Right renal pelvis (tissue), 4 donors: ENCODE measurements at regions not wholly inside any gene's neighbourhood (a gene's known extent, or its start where the extent isn't known, plus 50 kb on each side); places are given as distances from the start of the nearest gene placed in this dataset.
"Not testable (repeated sequence)": the region's sequence is repeated elsewhere in the genome, so short reads cannot be mapped to it uniquely, and the experiment has no call there.

Experiments used
- DNase-seq, 4 donors: peaks; one replicate each; pipeline ENCODE4 v3.0.0-alpha.2; 2013; ENCODE audit warnings: low read depth in 4 of 4, low spot score in 3 of 4, missing footprints in 1 of 4

GRCh38 chr15:53844634-53845033 lies 85.2 kb upstream of the WDR72 start:
- DNase-seq = no peak

GRCh38 chr15:53843869-53844569 lies 84.6 kb upstream of the WDR72 start:
- DNase-seq = no peak

- DNase-seq = no peak
These were observed 83.7 kb upstream of the WDR72 start for GRCh38 chr15:53843166-53843565.

DNA sequence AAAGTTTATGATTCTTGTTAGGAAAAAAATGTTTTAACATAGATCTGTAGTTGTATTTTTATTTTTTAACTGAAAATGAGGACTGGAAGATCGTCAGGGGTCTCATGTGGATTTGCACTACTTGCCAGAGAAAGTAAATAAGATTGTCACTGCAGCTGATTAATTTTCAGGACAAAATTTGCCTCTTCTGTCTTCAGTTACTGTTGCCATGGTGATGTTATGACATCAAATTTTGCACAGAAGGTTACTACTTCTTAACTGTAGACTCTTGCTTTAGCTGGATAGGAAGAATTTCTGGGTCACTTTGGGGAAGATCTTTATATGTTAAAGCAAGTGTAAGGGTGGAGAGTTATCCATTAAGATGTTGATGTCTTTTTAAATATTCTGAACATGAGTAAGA lies 82.2 kb upstream of the WDR72 start:
- DNase-seq = no peak

GRCh38 chr15:53840681-53841080 lies 81.2 kb upstream of the WDR72 start:
- DNase-seq = no peak

- no peak for DNase-seq
These were observed 77.8 kb upstream of the WDR72 start for GRCh38 chr15:53837263-53837662.

GRCh38 chr15:53836618-53837017 lies 77.2 kb upstream of the WDR72 start:
- DNase-seq = no peak

DNA sequence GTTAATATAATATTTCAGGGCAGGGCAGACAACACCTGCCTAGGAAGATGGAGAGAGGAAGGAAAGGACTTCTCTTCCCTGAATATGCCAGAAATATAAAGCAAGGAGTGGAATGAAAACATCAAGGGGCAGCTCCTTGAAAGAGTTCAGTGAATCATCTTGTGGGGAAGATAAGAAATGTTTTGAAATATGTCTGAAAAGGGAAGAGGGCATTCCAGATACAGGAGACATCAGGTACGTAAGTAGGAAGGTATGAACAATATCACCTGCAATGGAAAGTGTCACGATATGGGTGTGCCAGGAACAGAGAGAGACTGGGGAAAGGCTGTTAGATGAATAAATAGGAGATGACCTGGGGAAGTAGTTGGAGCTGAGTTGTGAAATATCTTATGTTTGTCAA lies 75.8 kb upstream of the WDR72 start:
- no peak for DNase-seq

- no peak for DNase-seq
These were observed 74.8 kb upstream of the WDR72 start for GRCh38 chr15:53834214-53834613.

- DNase-seq = peak; percentile 58 to 78 (median 71)
These were observed 73.7 kb upstream of the WDR72 start for GRCh38 chr15:53833134-53833624.

- DNase-seq = no peak
These were observed 72.7 kb upstream of the WDR72 start for GRCh38 chr15:53831907-53832770.

- DNase-seq = no peak
These were observed 71.4 kb upstream of the WDR72 start for GRCh38 chr15:53830707-53831386.

DNA sequence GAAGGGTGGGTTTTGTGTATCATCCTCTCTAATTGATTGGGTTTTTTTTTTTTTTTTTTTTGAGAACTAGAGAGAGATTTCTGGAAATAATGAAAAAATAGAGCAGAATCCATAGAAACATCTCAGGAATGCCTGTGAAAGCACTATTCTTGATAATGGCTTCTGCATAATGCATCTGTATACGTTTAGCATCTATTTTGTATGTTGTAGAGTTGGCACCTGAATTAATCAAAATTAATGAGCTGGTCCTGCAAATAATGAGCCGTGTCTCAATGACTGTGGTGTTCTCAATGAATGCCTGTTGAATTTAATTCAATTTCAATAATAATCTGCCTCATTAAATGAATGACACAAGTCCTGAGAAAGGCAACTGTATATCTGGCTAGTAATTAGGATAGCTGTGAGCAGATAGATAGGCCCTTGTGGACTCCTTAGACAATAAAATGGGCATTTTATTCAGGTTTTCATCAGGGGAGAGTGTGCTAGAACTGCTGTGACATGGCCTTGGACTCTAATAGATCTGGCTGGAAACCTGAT lies 70.5 kb upstream of the WDR72 start:
- DNase-seq = no peak

GRCh38 chr15:53829471-53829870 lies 70.0 kb upstream of the WDR72 start:
- DNase-seq = no peak

DNA sequence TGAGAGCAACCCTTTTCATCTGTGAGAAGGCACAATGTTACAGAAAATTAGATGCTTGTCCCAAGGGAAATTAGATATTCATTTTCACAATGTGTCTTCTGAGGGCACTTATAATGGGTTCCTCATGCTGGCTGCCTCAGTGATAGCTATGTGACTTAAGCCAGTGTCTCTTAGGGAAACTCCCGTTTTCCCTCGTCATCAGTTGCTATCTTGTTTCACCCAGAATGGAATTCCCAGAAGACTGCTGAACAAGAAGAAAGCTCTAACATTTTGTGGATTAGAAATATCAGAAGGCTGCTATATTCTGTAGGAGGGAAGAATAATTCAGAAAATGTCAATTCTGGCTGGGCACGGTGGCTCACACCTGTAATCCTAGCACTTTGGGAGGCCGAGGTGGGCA lies 67.9 kb upstream of the WDR72 start:
- DNase-seq = no peak

- no peak for DNase-seq
These were observed 52.1 kb upstream of the WDR72 start for GRCh38 chr15:53811530-53811929.

DNA sequence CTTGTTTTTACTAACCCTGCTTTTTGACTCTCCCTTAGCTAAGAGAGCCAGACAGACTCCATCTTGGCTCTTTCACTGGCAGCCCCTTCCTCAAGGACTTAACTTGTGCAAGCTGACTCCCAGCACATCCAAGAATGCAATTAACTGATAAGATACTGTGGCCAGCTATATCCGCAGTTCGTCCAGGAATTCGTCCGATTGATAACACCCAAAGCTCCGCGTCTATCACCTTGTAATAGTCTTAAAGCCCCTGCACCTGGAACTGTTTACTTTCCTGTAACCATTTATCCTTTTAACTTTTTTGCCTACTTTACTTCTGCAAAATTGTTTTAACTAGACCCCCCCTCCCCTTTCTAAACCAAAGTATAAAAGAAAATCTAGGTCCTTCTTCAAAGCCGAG lies 50.8 kb upstream of the WDR72 start:
- DNase-seq = not testable (repeated sequence)
